ENCODE measurements at regions not wholly inside any gene's neighbourhood (a gene's known extent, or its start where the extent isn't known, plus 50 kb on each side); places are given as distances from the start of the nearest gene placed in this dataset.

- no peak for DNase-seq (ENCODE audit: low read depth in 3 of 3, low spot score in 1 of 3)
Observed at GRCh38 chr1:208510192-208510952, 266.2 kb upstream of the PLXNA2 start.

- no peak for DNase-seq (ENCODE audit: low read depth in 3 of 3, low spot score in 1 of 3)
Observed at GRCh38 chr1:208511242-208511860, 267.2 kb upstream of the PLXNA2 start.

- no peak for DNase-seq (ENCODE audit: low read depth in 3 of 3, low spot score in 1 of 3)
Observed at GRCh38 chr1:208513799-208514198, 269.6 kb upstream of the PLXNA2 start.

- no peak for DNase-seq (ENCODE audit: low read depth in 3 of 3, low spot score in 1 of 3)
Observed at GRCh38 chr1:208515129-208515528, 270.9 kb upstream of the PLXNA2 start.

- no peak for DNase-seq (ENCODE audit: low read depth in 3 of 3, low spot score in 1 of 3)
Observed at GRCh38 chr1:208516780-208517179, 272.6 kb upstream of the PLXNA2 start.

GRCh38 chr1:208520438-208521099 is 276.4 kb upstream of the PLXNA2 start:
- no peak for DNase-seq (ENCODE audit: low read depth in 3 of 3, low spot score in 1 of 3)

- DNase-seq (ENCODE audit: low read depth in 3 of 3, low spot score in 1 of 3): no peak
Observed at GRCh38 chr1:208521534-208521933, 277.4 kb upstream of the PLXNA2 start.

GRCh38 chr1:208523007-208523406 is 278.8 kb upstream of the PLXNA2 start:
- DNase-seq (ENCODE audit: low read depth in 3 of 3, low spot score in 1 of 3): no peak

- no peak for DNase-seq (ENCODE audit: low read depth in 3 of 3, low spot score in 1 of 3)
Observed at GRCh38 chr1:208524376-208524775, 280.2 kb upstream of the PLXNA2 start.

GRCh38 chr1:208524925-208525324 is 280.7 kb upstream of the PLXNA2 start:
- no peak for DNase-seq (ENCODE audit: low read depth in 3 of 3, low spot score in 1 of 3)

- no peak for DNase-seq (ENCODE audit: low read depth in 3 of 3, low spot score in 1 of 3)
Observed at GRCh38 chr1:208525417-208525816, 281.2 kb upstream of the PLXNA2 start.

- no peak for DNase-seq (ENCODE audit: low read depth in 3 of 3, low spot score in 1 of 3)
Observed at GRCh38 chr1:208526613-208527125, 282.5 kb upstream of the PLXNA2 start.

GRCh38 chr1:208527156-208527555 is 283.0 kb upstream of the PLXNA2 start:
- DNase-seq (ENCODE audit: low read depth in 3 of 3, low spot score in 1 of 3): no peak

- no peak for DNase-seq (ENCODE audit: low read depth in 3 of 3, low spot score in 1 of 3)
Observed at GRCh38 chr1:208528578-208529240, 284.5 kb upstream of the PLXNA2 start.

GRCh38 chr1:208531003-208531750 is 287.0 kb upstream of the PLXNA2 start:
- no peak for DNase-seq (ENCODE audit: low read depth in 3 of 3, low spot score in 1 of 3)

- no peak for DNase-seq (ENCODE audit: low read depth in 3 of 3, low spot score in 1 of 3)
Observed at GRCh38 chr1:208533746-208534598, 289.8 kb upstream of the PLXNA2 start.

GRCh38 chr1:208534599-208534897 is 290.4 kb upstream of the PLXNA2 start:
- no peak for DNase-seq (ENCODE audit: low read depth in 3 of 3, low spot score in 1 of 3)

- no peak for DNase-seq (ENCODE audit: low read depth in 3 of 3, low spot score in 1 of 3)
Observed at GRCh38 chr1:208534979-208535378, 290.8 kb upstream of the PLXNA2 start.

- DNase-seq (ENCODE audit: low read depth in 3 of 3, low spot score in 1 of 3): no peak
Observed at GRCh38 chr1:208535511-208535910, 291.3 kb upstream of the PLXNA2 start.

GRCh38 chr1:208536212-208536611 is 292.0 kb upstream of the PLXNA2 start:
- DNase-seq (ENCODE audit: low read depth in 3 of 3, low spot score in 1 of 3): no peak

Measured in stimulated activated CD4-positive, alpha-beta T cell treated with anti-CD3 and anti-CD28 coated beads, TNF-alpha, amount 100 ng/mL, for 1 hour (primary cell).